CD4-positive, CD25-positive, alpha-beta regulatory T cell (primary cell): ENCODE measurements at regions not wholly inside any gene's neighbourhood (a gene's known extent, or its start where the extent isn't known, plus 50 kb on each side); places are given as distances from the start of the nearest gene placed in this dataset.
A peak's percentile ranks its signal among the peaks of the same experiment; 100 is the strongest.

Source experiments
- ATAC-seq, 2 donors: fragments of 150-1000 bp; cut with Tn5 transposase; one replicate each; pipeline ENCODE4 v1.10.0; 2021; ENCODE audit warnings: low read depth in 2 of 2, moderate number of reproducible peaks in 2 of 2, moderate library complexity in 1 of 2
- DNase-seq, 3 donors: peaks; one replicate each; pipeline versions ENCODE4 v3.0.0 to v3.0.0-alpha.2; 2012 to 2022; ENCODE audit warnings: mixed read lengths in 1 of 3
- H3K27ac ChIP-seq: one replicate; pipeline ENCODE4 v1.7.0; 2013; ENCODE audit warnings: mild to moderate bottlenecking, low read length; ENCODE audit not compliant: insufficient read depth, poor library complexity, severe bottlenecking
- H3K27me3 ChIP-seq: one replicate; pipeline ENCODE4 v1.7.0; 2013; ENCODE audit warnings: low read length; ENCODE audit not compliant: control insufficient read depth, insufficient read depth
- H3K36me3 ChIP-seq: one replicate; pipeline ENCODE4 v1.7.0; 2013; ENCODE audit warnings: mild to moderate bottlenecking, low read length, moderate library complexity; ENCODE audit not compliant: control insufficient read depth, insufficient read depth
- H3K4me1 ChIP-seq: 2 replicates; pipeline ENCODE4 v1.7.0; 2013; ENCODE audit warnings: mild to moderate bottlenecking, low read length; ENCODE audit not compliant: insufficient read depth, control insufficient read depth, poor library complexity, severe bottlenecking
- H3K4me3 ChIP-seq: one replicate; pipeline ENCODE4 v1.7.0; 2013; ENCODE audit warnings: low read depth, mild to moderate bottlenecking, low read length, moderate library complexity
- H3K9me3 ChIP-seq, 2 experiments: 1 replicate in 1 of 2; 2 replicates in 1 of 2; pipeline ENCODE4 v1.7.0; 2013; ENCODE audit warnings: low read length in 2 of 2, mild to moderate bottlenecking in 1 of 2, moderate library complexity in 1 of 2; ENCODE audit not compliant: control insufficient read depth in 2 of 2
- H3K27ac Mint-ChIP-seq, 3 donors: one replicate each; pipeline ENCODE4 v1.8.0; 2020 to 2022; ENCODE audit warnings: mild to moderate bottlenecking in 3 of 3, mixed read lengths in 3 of 3, moderate library complexity in 2 of 3
- H3K27me3 Mint-ChIP-seq: one replicate; pipeline ENCODE4 v1.8.0; 2022; ENCODE audit warnings: mild to moderate bottlenecking, mixed read lengths
- H3K36me3 Mint-ChIP-seq: one replicate; pipeline ENCODE4 v1.8.0; 2020; ENCODE audit warnings: mixed read lengths
- H3K4me1 Mint-ChIP-seq, 4 donors: one replicate each; pipeline ENCODE4 v1.8.0; 2020 to 2022; ENCODE audit warnings: mixed read lengths in 4 of 4, mild to moderate bottlenecking in 1 of 4
- H3K4me3 Mint-ChIP-seq, 4 donors: one replicate each; pipeline ENCODE4 v1.8.0; 2020 to 2022; ENCODE audit warnings: mild to moderate bottlenecking in 4 of 4, mixed read lengths in 4 of 4, moderate library complexity in 3 of 4
- H3K9me3 Mint-ChIP-seq, 7 donors: one replicate each; pipeline ENCODE4 v1.8.0; 2020 to 2022; ENCODE audit warnings: mixed read lengths in 7 of 7, mild to moderate bottlenecking in 3 of 7, moderate library complexity in 2 of 7

DNA sequence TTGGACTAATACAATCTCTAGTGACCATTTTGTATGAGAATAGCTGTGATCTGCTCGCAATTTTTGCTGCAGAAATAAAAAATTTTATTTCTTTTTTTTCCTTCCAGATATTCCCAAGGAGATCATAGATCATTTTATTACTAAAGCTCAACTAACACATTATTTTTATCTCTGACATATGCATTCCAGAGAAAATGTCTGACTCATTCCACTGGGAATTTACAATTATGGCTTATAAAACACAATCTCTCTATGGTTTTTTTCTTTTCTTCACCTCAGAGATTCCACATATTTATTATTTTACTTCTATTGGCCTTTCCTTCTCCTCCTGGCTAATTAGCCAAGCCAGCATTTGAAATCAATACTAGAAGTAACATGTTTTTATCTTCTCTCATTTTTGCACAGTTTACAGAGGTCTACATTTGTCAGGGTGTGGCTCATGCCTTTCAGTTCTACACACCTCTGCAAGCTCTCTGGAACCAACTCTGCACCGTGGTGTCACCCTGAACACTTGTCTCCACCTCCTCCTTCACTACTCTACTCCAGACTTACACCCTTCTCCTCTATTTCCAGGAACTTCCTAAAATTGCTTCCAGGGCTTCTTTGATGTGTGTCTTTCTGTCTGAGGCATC is 59.8 kb upstream of the GPM6A start:
- Mint-ChIP-seq H3K27me3 (no peaks in the 10 kb centered on the region), H3K27ac (no peak overlapping the region), H3K4me1 (no peaks in the 10 kb centered on the region), H3K36me3 (no peaks in the 10 kb centered on the region), H3K4me3 (no peak overlapping the region), H3K9me3 (peaks cover 0 to 20% (median 2%) of the 10 kb centered on the region in 7 donors)
- DNase-seq, result no peak
- Histone ChIP-seq H3K9me3 (no peaks in the 10 kb centered on the region), H3K27me3 (no peaks in the 10 kb centered on the region), H3K36me3 (no peaks in the 10 kb centered on the region), H3K27ac (no peak overlapping the region), H3K4me1 (no peaks in the 10 kb centered on the region), H3K4me3 (no peak overlapping the region)
- ATAC-seq, result no peak

DNA sequence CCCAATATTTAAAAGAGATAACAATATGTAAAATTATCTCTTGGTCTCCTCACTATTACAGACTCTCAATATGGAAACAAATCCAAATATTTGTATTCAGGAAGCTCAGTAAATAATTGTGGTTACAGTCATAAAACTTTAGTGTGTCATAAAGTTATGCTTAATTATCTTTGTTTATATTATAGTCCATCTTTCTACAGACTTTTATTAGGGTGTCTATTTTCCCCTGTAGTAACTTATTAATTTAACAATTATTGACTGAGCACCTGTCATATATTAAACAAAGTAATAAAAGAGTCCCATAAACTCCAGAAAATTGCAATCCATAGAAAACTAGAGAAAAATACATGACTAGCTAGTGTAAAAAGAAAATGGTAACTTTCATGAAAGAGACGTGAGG is 61.6 kb upstream of the GPM6A start:
- Mint-ChIP-seq H3K27ac (no peak overlapping the region), H3K9me3 (peaks cover 0 to 8% (median 3%) of the 10 kb centered on the region in 7 donors), H3K27me3 (no peaks in the 10 kb centered on the region), H3K4me3 (no peak overlapping the region), H3K36me3 (no peaks in the 10 kb centered on the region), H3K4me1 (no peaks in the 10 kb centered on the region)
- DNase-seq, result no peak
- H3K4me3 ChIP-seq, result no peak overlapping the region
- no peaks in the 10 kb centered on the region for H3K27me3 ChIP-seq
- H3K27ac ChIP-seq, result no peak overlapping the region
- H3K9me3 ChIP-seq, result no peaks in the 10 kb centered on the region
- H3K4me1 ChIP-seq, result no peaks in the 10 kb centered on the region
- ATAC-seq, result no peak
- no peaks in the 10 kb centered on the region for H3K36me3 ChIP-seq

DNA sequence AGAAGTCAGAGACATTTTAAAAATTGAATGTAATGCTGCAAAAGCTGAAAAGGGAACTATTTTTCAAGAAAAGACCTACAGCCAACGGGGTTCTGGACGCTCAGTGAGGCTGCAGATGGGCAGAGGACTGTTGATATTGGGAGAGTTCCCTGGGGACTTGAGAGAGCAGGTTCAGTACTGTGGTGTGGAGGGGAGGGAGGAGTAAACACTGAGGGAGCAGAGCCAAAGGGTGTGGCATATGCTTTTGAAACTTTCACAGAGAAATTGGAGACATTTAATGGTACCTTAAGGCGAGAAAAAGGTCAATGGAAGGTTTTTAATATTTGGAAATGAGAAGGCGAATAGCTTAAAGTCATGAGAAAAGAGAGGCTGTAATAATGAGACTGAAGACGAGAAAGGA is 62.2 kb upstream of the GPM6A start:
- Histone ChIP-seq H3K4me1 (no peaks in the 10 kb centered on the region), H3K27me3 (no peaks in the 10 kb centered on the region), H3K36me3 (no peaks in the 10 kb centered on the region), H3K9me3 (no peaks in the 10 kb centered on the region), H3K27ac (no peak overlapping the region), H3K4me3 (no peak overlapping the region)
- Mint-ChIP-seq H3K4me1 (no peaks in the 10 kb centered on the region), H3K36me3 (no peaks in the 10 kb centered on the region), H3K27ac (no peak overlapping the region), H3K4me3 (no peak overlapping the region), H3K27me3 (no peaks in the 10 kb centered on the region), H3K9me3 (peaks cover 0 to 9% (median 5%) of the 10 kb centered on the region in 7 donors)
- ATAC-seq (no peak), DNase-seq (no peak)

DNA sequence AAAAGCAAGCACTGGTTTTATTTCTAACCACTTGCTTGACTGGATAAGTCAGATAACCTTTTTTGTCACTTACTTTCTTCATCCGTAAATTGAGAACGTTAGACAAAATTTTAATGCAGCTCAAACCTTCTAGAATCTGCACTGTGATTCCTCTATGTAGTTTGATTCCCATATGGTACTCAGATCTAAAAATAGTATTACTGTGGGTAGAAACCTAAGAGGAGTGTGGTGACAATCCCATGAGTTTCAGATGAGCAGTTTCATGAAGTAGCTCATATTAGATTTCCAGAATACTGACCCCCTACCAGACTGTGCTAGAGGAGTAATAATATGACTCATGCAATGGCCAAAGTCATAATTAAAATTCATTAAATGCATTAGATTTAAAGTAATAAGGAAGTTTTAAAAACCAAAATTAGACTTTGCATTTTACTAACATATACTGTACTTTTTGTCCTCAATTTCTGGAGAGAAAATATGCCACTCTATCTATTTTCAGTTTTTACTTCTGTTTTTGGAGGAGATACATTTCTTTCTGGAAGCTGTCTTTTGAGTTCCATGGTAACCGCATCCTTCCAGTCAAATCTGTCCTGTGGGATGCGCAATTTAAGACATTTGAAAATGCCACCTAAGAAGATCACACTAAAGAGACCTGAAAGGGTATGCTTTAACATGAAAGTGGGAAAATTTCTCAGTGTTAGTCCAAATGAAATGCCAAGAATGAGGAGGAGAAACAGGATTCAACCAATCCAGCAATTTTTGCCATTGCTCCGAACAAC is 64.1 kb upstream of the GPM6A start:
- H3K4me1 Mint-ChIP-seq, result no peaks in the 10 kb centered on the region

DNA sequence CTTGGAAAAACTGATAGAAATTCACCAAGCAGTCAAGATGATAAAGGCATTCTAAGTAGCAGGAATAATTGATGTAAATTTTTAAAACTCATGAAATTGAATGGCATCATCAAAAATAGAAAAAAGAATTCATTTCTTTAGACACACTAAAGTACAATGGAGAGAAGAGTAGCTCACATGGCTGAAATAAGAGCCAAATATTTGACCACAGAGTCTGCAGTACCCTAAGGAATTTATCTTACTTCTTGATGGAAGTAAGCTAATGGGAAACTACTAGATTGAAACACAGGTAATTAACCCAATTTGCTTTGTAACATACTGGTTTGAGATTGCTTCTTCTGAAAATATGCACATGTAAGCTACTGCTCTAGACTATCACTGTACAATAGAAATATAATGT is 70.8 kb upstream of the GPM6A start:
- Histone ChIP-seq H3K4me1 (no peaks in the 10 kb centered on the region), H3K9me3 (no peaks in the 10 kb centered on the region), H3K36me3 (no peaks in the 10 kb centered on the region), H3K27ac (no peak overlapping the region), H3K27me3 (no peaks in the 10 kb centered on the region), H3K4me3 (no peak overlapping the region)
- Mint-ChIP-seq H3K4me1 (no peaks in the 10 kb centered on the region), H3K36me3 (no peaks in the 10 kb centered on the region), H3K9me3 (peaks cover 0 to 10% (median 5%) of the 10 kb centered on the region in 7 donors), H3K27ac (no peak overlapping the region), H3K27me3 (no peaks in the 10 kb centered on the region), H3K4me3 (no peak overlapping the region)
- DNase-seq, result no peak
- ATAC-seq, result no peak

More for the DNA sequence above, 64.1 kb upstream of the GPM6A start:
- H3K27me3 ChIP-seq, result no peaks in the 10 kb centered on the region
- no peak overlapping the region for H3K27ac Mint-ChIP-seq
- no peaks in the 10 kb centered on the region for H3K36me3 ChIP-seq
- H3K9me3 ChIP-seq, result no peaks in the 10 kb centered on the region
- DNase-seq (no peak), ATAC-seq (no peak)
- H3K27ac ChIP-seq, result no peak overlapping the region
- H3K9me3 Mint-ChIP-seq, result peaks cover 0 to 10% (median 4%) of the 10 kb centered on the region in 7 donors
- no peaks in the 10 kb centered on the region for H3K27me3 Mint-ChIP-seq
- no peak overlapping the region for H3K4me3 ChIP-seq
- no peaks in the 10 kb centered on the region for H3K4me1 ChIP-seq
- H3K36me3 Mint-ChIP-seq, result no peaks in the 10 kb centered on the region
- no peak overlapping the region for H3K4me3 Mint-ChIP-seq

DNA sequence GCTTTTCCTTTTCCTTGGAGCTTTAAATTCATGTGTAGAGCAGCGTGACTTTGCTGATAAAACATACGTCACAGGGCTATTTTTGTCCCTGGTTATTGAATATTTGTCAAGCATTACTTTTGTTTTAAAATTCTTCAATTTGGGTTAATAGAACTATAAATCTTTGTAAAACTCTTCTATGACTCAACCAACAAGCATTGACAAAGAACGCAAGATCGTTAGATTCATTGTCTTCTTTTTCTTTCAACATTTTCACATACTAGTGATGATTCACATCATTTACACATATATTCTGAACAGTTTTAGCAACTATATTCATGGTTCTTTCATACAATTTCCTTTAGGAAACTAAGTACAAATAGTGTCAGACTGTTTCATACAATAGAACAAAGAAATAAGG is 72.0 kb upstream of the GPM6A start:
- ATAC-seq (no peak), DNase-seq (no peak)
- Histone ChIP-seq H3K4me3 (no peak overlapping the region), H3K36me3 (no peaks in the 10 kb centered on the region), H3K27me3 (no peaks in the 10 kb centered on the region), H3K9me3 (no peaks in the 10 kb centered on the region), H3K4me1 (no peaks in the 10 kb centered on the region), H3K27ac (no peak overlapping the region)
- H3K27me3 Mint-ChIP-seq, result no peaks in the 10 kb centered on the region
- H3K9me3 Mint-ChIP-seq, result peaks cover 0 to 10% (median 3%) of the 10 kb centered on the region in 7 donors
- no peak overlapping the region for H3K4me3 Mint-ChIP-seq
- H3K4me1 Mint-ChIP-seq, result no peaks in the 10 kb centered on the region
- H3K27ac Mint-ChIP-seq, result no peak overlapping the region
- H3K36me3 Mint-ChIP-seq, result no peaks in the 10 kb centered on the region

DNA sequence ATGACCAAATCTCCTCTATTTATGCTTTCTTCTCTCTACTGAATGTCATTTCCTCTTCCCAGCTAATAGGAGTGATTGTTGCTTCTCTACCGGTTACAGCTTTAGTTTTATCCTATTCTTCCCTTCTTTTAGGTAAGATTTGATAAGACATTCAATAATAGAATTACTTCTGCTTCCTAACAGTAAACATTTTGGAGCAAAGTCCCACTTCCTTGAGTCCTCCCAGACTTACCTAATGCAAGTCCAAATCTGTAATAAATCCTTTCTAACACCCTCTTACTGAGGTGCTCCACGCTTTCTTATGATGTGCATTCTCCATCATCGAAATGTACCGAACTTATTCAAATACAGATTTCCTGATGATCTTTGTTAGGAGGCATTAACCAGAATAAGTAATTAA is 79.2 kb upstream of the GPM6A start:
- Histone ChIP-seq H3K36me3 (no peaks in the 10 kb centered on the region), H3K4me1 (no peaks in the 10 kb centered on the region), H3K9me3 (no peaks in the 10 kb centered on the region), H3K4me3 (no peak overlapping the region), H3K27me3 (no peaks in the 10 kb centered on the region), H3K27ac (no peak overlapping the region)
- Mint-ChIP-seq H3K9me3 (peaks cover 0 to 9% (median 0%) of the 10 kb centered on the region in 7 donors), H3K27ac (peak overlapping the region in 1 of 3 donors; percentile 49), H3K36me3 (no peaks in the 10 kb centered on the region), H3K27me3 (no peaks in the 10 kb centered on the region), H3K4me1 (no peaks in the 10 kb centered on the region), H3K4me3 (no peak overlapping the region)
- DNase-seq (no peak), ATAC-seq (no peak)

DNA sequence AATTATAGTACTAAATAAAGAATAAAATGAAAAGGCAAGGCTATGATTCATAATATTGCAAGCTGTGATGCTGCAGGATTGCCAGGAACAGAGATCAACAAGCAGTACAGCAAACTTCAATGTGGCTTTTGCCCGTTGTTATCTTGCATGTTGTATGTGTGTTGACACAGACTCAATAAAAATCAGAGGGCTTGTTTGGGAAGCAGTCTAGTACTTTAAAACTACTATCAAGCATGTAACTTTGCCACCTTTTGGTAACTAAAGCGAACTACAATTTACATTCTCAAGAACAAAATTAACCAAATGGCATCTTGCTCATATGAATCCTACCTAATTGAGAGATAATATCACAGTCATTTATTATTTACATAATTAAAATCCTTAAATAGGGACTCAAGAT is 79.8 kb upstream of the GPM6A start:
- no peak overlapping the region for H3K27ac ChIP-seq
- H3K36me3 ChIP-seq, result no peaks in the 10 kb centered on the region
- Mint-ChIP-seq H3K27ac (no peak overlapping the region), H3K9me3 (peaks cover 0 to 9% (median under 1%) of the 10 kb centered on the region in 7 donors), H3K4me3 (no peak overlapping the region), H3K36me3 (no peaks in the 10 kb centered on the region), H3K4me1 (no peaks in the 10 kb centered on the region), H3K27me3 (no peaks in the 10 kb centered on the region)
- no peak for ATAC-seq
- H3K4me1 ChIP-seq, result no peaks in the 10 kb centered on the region
- no peak for DNase-seq
- no peaks in the 10 kb centered on the region for H3K27me3 ChIP-seq
- H3K9me3 ChIP-seq, result no peaks in the 10 kb centered on the region
- H3K4me3 ChIP-seq, result no peak overlapping the region
